ENCODE measurements at regions not wholly inside any gene's neighbourhood (a gene's known extent, or its start where the extent isn't known, plus 50 kb on each side); places are given as distances from the start of the nearest gene placed in this dataset.

GRCh38 chr15:94047566-94047965 lies 183.8 kb upstream of the MCTP2 start:
- no peak for DNase-seq

- DNase-seq: no peak
Observed at GRCh38 chr15:94042180-94042928, 189.0 kb upstream of the MCTP2 start.

- no peak for DNase-seq
Observed at GRCh38 chr15:94041746-94042145, 189.6 kb upstream of the MCTP2 start.

GRCh38 chr15:94040541-94041248 lies 190.7 kb upstream of the MCTP2 start:
- peak; percentile 4 for DNase-seq

GRCh38 chr15:94036156-94036555 lies 195.2 kb upstream of the MCTP2 start:
- DNase-seq: no peak

GRCh38 chr15:94033683-94034020 lies 197.7 kb upstream of the MCTP2 start:
- no peak for DNase-seq

- no peak for DNase-seq
Observed at GRCh38 chr15:94033014-94033682, 198.2 kb upstream of the MCTP2 start.

- DNase-seq: no peak
Observed at GRCh38 chr15:94032571-94032970, 198.8 kb upstream of the MCTP2 start.

- no peak for DNase-seq
Observed at GRCh38 chr15:94031072-94031471, 200.3 kb upstream of the MCTP2 start.

- DNase-seq: no peak
Observed at GRCh38 chr15:94029495-94029894, 201.9 kb upstream of the MCTP2 start.

GRCh38 chr15:94028809-94029208 lies 202.6 kb upstream of the MCTP2 start:
- no peak for DNase-seq

GRCh38 chr15:94028121-94028520 lies 203.2 kb upstream of the MCTP2 start:
- DNase-seq: no peak

- DNase-seq: no peak
Observed at GRCh38 chr15:94027581-94027980, 203.8 kb upstream of the MCTP2 start.

GRCh38 chr15:94026458-94027304 lies 204.7 kb upstream of the MCTP2 start:
- no peak for DNase-seq

GRCh38 chr15:94023531-94023930 lies 207.8 kb upstream of the MCTP2 start:
- DNase-seq: no peak

- no peak for DNase-seq
Observed at GRCh38 chr15:94021621-94022320, 209.6 kb upstream of the MCTP2 start.

- DNase-seq: no peak
Observed at GRCh38 chr15:94019062-94019461, 212.3 kb upstream of the MCTP2 start.

GRCh38 chr15:94015324-94015723 lies 216.0 kb upstream of the MCTP2 start:
- no peak for DNase-seq

GRCh38 chr15:94008104-94009074 lies 223.0 kb upstream of the MCTP2 start:
- DNase-seq: no peak

GRCh38 chr15:94004697-94005096 lies 226.7 kb upstream of the MCTP2 start:
- no peak for DNase-seq

- DNase-seq: no peak
Observed at GRCh38 chr15:94002041-94002440, 229.3 kb upstream of the MCTP2 start.

All from DMS53 (cell line).